ENCODE measurements at regions not wholly inside any gene's neighbourhood (a gene's known extent, or its start where the extent isn't known, plus 50 kb on each side); places are given as distances from the start of the nearest gene placed in this dataset.

GRCh38 chr5:167923396-167923795, 368.0 kb upstream of the WWC1 start:
- CTCF ChIA-PET: no interaction called here

More at GRCh38 chr5:167923396-167923795, 368.0 kb upstream of the WWC1 start:
- Histone ChIP-seq H4K20me1 (replicated peaks; ENCODE audit: control insufficient read depth, extremely low read depth, insufficient read depth, low read length) (no peaks in the 10 kb centered on the region), H3K4me2 (ENCODE audit: insufficient read depth, low read length) (no peak overlapping the region), H3K4me3 (replicated peaks in 1 of 3; ENCODE audit: insufficient read depth in 1 of 3, low read depth in 1 of 3, low read length in 3 of 3) (no peak overlapping the region), H3K27ac (ENCODE audit: insufficient read depth, low read depth, low read length) (no peak overlapping the region), H3K9me1 (replicated peaks; ENCODE audit: control insufficient read depth, extremely low read depth, insufficient read depth, low read length) (no peaks in the 10 kb centered on the region), H2AFZ (ENCODE audit: low read depth, low read length) (no peak overlapping the region), H3K36me3 (ENCODE audit: control insufficient read depth in 2 of 2, extremely low read depth in 1 of 2, insufficient read depth in 2 of 2, low read length in 2 of 2) (no peaks in the 10 kb centered on the region), H3K9me3 (replicated peaks; ENCODE audit: control insufficient read depth, insufficient read depth, low read length) (peaks cover 6% of the 10 kb centered on the region), H3K79me2 (ENCODE audit: control insufficient read depth, insufficient read depth, low read length) (no peaks in the 10 kb centered on the region), H3K4me1 (ENCODE audit: control insufficient read depth, extremely low read depth, insufficient read depth, low read length) (no peaks in the 10 kb centered on the region), H3K9ac (replicated peaks; ENCODE audit: extremely low read depth, insufficient read depth, low read length) (no peak overlapping the region), H3K27me3 (ENCODE audit: control insufficient read depth in 2 of 2, insufficient read depth in 2 of 2, low read length in 2 of 2) (no peaks in the 10 kb centered on the region)
- no TSS peak for BruUV-seq (replicated peaks)
- intact Hi-C loops (cut with micrococcal nuclease) (no loop called here), dilution Hi-C loops (cut with MboI; ENCODE audit: extremely low pct_ligation_motif_present, low sequenced_read_pairs) (no loop called here)
- TF ChIP-seq MYC (IDR thresholded peaks at IDR 0.05; ENCODE audit: low read depth, low read length): no peak
- TF ChIP-seq POLR2AphosphoS5 (IDR thresholded peaks at IDR 0.05; ENCODE audit: insufficient read depth, low read depth, low read length): no peak
- TF ChIP-seq, protein P1, sequence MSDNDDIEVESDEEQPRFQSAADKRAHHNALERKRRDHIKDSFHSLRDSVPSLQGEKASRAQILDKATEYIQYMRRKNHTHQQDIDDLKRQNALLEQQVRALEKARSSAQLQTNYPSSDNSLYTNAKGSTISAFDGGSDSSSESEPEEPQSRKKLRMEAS (IDR thresholded peaks at IDR 0.05; ENCODE audit: insufficient read depth, insufficient read length): no peak
- no peak for TF ChIP-seq POLR2A (IDR thresholded peaks at IDR 0.05; ENCODE audit: low read depth, low read length)
- TF ChIP-seq EZH2 (IDR thresholded peaks at IDR 0.05; ENCODE audit: borderline replicate concordance, low read depth, low read length, severe bottlenecking): no peak
- TF ChIP-seq GATA2 (IDR thresholded peaks at IDR 0.05; ENCODE audit: insufficient read depth, insufficient read length, low read depth, low read length): no peak
- no peak for TF ChIP-seq FOS (IDR thresholded peaks at IDR 0.05; ENCODE audit: borderline replicate concordance, insufficient read depth, low read length)
- TF ChIP-seq JUN (IDR thresholded peaks at IDR 0.05; ENCODE audit: borderline replicate concordance, insufficient read depth, insufficient read length, low read depth): no peak
- TF ChIP-seq, protein P2, sequence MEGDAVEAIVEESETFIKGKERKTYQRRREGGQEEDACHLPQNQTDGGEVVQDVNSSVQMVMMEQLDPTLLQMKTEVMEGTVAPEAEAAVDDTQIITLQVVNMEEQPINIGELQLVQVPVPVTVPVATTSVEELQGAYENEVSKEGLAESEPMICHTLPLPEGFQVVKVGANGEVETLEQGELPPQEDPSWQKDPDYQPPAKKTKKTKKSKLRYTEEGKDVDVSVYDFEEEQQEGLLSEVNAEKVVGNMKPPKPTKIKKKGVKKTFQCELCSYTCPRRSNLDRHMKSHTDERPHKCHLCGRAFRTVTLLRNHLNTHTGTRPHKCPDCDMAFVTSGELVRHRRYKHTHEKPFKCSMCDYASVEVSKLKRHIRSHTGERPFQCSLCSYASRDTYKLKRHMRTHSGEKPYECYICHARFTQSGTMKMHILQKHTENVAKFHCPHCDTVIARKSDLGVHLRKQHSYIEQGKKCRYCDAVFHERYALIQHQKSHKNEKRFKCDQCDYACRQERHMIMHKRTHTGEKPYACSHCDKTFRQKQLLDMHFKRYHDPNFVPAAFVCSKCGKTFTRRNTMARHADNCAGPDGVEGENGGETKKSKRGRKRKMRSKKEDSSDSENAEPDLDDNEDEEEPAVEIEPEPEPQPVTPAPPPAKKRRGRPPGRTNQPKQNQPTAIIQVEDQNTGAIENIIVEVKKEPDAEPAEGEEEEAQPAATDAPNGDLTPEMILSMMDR (IDR thresholded peaks at IDR 0.05; ENCODE audit: extremely low read depth in 1 of 2, insufficient read depth in 1 of 2, low read depth in 1 of 2, low read length in 2 of 2): no peak
- no peak for DNase-seq (ENCODE audit: low read depth, low spot score)
- no peak for FAIRE-seq
- POLR2A ChIA-PET: no interaction called here

Data from endothelial cell of umbilical vein (primary cell).